ENCODE measurements at regions not wholly inside any gene's neighbourhood (a gene's known extent, or its start where the extent isn't known, plus 50 kb on each side); places are given as distances from the start of the nearest gene placed in this dataset.

DNA sequence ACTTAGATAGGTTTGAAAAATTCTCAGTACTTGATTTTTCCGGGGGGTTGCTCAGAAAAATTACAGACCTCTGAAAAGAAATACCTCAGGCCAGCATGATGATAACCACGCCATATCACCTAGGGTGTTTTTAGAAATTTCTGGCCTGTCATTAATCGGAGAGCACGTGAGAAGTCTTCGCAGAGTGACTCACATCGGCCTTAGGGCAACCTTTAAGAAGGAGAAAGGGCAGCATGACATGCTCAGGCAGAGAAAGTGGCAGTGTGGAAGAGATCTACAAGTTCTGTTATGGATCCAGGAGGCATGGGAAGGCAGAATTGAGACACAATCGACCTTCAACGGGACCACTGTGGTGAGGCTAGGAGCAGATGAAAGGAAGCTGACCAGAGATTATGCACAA is 506.3 kb downstream of the LMO4 start:
- TF ChIP-seq CTCF (IDR thresholded peaks at IDR 0.05 in 8 of 11, conservative IDR thresholded peaks at IDR 0.05 in 3 of 11) (no peak), POLR2A (IDR thresholded peaks at IDR 0.05) (no peak)
